Activated T-cell treated with anti-CD3 and anti-CD28 coated beads, Interleukin-2, amount 50 U/mL, for 48 hours (primary cell): ENCODE measurements at regions not wholly inside any gene's neighbourhood (a gene's known extent, or its start where the extent isn't known, plus 50 kb on each side); places are given as distances from the start of the nearest gene placed in this dataset.
"Not testable (repeated sequence)": the region's sequence is repeated elsewhere in the genome, so short reads cannot be mapped to it uniquely, and the experiment has no call there.

ENCODE experiments used
- DNase-seq, 2 experiments: peaks; one replicate each; pipeline ENCODE4 v3.0.0-alpha.2; 2020

DNA sequence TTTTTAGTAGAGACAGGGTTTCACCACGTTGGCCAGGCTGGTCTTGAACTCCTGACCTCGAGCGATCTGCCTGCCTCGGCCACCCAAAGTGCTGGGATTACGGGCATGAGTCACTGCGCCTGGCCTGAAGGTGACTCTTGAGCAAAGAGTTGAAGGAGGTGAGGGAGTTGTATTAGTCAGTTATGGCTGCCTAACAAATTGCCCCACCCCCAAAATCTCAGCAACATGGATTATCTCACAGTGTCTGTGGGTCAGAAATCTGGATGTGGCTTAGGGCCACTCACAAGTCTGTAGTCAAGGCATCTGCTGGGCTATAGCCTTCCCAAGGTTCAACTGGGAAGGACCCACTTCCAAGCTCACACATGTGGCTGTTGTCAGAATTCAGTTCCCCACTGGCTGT is 52.8 kb upstream of the ADGRE5 start:
- no peak for DNase-seq

DNA sequence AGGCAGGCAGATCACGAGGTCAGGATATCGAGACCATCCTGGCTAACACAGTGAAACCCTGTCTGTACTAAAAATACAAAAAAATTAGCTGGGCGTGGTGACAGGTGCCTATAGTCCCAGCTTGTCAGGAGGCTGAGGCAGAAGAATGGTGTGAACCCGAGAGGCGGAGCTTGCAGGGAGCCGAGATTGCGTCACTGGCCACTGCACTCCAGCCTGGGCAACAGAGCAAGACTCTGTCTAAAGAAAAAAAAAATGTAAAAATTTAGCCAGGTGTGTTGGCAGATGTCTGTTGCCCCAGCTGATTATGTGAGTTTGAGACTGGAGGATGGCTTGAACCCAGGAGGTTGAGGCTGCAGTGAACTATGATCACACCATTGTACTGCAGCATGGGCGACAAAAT is 54.2 kb upstream of the ADGRE5 start:
- DNase-seq = not testable (repeated sequence)

- no peak for DNase-seq
Measured at GRCh38 chr19:14325863-14326262, 55.4 kb upstream of the ADGRE5 start.

- DNase-seq = no peak
Measured at GRCh38 chr19:14325134-14325533, 56.1 kb upstream of the ADGRE5 start.

DNA sequence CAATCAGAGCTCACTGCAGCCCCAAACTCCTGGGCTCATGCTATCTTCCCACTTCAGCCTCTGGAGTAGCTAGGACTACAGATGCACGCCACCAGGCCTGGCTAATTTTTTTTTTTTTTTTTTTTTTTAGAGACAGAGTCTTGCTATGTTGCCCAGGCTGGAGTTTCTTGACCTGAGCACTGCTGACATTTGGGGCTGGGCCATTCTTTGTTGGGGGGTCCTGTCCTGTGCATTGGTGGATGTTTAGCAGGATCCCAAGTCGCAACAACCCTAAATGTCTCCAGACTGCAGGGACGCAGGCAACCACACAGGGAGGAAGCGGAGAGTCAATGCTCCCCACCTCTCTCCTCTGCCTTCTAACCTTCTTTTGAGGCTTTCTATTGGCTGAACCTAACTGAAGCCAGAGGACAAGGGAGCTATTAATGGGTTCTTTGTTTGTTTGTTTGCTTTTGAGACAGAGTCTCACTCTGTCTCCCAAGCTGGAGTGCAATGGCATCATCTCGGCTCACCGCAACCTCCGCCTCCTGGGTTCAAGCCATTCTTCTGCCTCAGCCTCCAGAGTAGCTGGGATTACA is 58.3 kb upstream of the ADGRE5 start:
- no peak for DNase-seq

DNA sequence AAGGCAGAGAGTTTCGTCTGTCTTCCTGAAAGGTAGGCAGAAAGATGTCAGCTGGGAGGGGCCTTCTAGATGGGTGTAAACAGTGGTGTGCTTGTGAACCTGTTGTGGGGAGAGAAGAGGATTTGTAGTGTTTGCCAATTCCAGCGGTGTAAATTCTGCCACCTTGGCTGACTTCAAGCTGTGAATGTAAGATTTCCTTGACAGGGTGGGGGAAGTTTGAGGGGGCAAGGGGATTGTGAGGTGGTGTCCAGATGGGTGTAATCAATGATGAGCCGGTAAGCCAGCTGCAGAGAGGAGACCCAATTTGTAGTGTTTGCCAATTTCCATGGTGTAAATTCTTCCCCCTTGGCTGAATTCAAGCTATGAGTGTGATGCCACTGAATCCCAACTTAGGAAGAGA is 61.0 kb upstream of the ADGRE5 start:
- no peak for DNase-seq

GRCh38 chr19:14319720-14320119 is 61.5 kb upstream of the ADGRE5 start:
- DNase-seq = not testable (repeated sequence)

DNA sequence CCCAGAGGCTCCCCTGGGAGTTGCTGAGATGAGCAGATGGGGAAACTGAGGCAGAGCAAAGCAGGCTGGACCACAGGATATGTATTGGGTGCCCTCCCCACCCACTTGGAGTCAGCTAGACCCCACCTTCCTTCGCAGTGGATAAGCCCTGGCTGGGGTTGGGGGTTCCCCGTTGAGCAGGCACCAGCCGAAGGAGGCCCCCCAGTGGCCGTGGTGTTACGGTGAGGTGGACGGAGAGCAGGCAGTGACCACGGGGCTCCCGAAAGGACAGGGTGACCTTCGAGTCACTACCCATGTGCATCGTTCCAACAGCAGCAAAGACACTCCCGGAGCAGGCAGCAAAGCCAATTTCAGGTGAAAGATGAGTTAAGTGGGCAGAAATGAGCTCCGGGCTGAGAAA is 62.4 kb upstream of the ADGRE5 start:
- DNase-seq = no peak

DNA sequence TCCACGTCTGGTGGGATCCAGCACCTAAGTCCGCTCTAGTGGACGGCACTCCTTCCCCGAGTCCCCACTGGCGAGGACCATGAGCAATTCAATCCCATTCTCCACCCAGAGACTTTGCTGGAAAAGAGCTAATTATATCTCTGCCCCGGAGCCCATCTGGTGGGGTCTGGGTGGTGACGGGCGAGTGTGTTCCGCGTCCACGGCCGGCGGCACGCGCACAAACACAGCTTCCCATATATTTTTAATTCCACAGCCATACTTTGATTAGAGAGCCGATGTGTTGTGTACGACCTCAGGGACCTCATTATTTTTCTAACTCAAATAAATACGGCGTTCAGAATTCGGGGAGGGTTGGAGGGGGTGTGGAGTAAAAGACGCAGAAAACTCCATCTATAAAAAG is 64.1 kb upstream of the ADGRE5 start:
- no peak for DNase-seq

- no peak for DNase-seq
Measured at GRCh38 chr19:14315433-14315832, 65.8 kb upstream of the ADGRE5 start.

GRCh38 chr19:14310055-14310454 is 71.2 kb upstream of the ADGRE5 start:
- no peak for DNase-seq

DNA sequence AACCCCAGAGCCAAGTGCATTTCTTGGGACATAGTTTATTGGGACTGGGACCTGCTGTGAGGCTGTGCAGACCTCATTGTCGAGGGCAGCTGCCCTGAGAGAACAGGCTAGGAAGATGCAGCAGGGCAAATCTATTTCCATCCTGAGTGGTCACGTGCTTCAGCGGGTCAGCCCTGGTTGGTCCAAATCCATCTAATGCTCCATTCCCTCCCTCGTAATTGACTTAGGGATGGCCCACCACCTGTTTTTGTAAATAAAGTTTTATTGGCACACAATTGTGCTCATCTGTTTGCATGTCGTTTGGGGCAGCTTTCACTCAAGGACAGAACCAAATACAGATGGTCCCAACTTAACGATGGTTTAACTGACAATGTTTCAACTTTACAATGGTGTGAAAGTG is 75.5 kb upstream of the ADGRE5 start:
- no peak for DNase-seq

DNA sequence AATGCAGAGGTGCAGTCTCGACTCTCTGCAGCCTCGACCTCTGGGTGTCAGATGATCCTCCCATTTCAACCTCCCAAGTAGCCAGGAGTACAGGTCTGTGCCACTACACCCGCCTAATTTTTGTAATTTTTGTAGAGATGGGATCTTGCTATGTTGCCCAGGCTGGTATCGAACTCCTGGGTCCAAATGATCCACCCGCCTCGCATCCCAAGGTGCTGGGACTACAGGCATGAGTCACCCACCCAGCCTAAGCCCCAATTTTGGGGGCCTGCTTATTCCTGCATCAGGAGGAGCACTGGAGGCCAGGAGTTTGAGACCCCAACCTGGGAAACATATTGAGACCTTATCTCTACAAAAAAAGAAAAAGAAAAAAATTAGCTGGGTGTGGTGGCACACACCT is 80.1 kb upstream of the ADGRE5 start:
- DNase-seq = no peak

GRCh38 chr19:14300303-14300702 is 80.9 kb upstream of the ADGRE5 start:
- DNase-seq = no peak

DNA sequence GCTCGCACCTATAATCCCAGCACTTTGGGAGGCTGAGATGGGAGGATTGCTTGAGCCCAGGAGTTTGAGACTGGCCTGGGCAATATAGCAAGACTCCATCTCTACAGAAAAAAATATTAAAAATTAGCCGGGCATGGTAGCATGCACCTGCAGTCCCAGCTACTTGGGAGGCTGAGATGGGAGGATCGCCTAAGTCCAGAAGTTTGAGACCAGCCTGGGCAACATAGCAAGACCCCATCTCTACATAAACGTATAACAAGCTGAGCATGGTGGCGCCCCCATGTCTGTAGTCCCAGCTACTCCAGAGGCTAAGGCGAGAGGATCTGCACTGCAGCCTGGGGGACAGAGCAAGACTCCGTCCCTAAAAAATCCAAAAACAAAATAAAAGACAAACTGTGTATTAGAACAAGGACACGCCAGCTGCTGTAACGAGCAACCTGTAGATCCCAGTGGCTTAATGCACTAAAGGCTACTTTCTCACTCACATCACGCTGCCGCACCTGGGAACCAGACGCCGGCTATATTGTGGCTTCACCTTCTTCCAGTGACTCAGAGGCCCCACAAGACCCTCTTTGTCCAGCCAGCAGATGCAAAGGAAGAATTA is 81.9 kb upstream of the ADGRE5 start:
- DNase-seq = not testable (repeated sequence)

GRCh38 chr19:14297883-14298576 is 83.2 kb upstream of the ADGRE5 start:
- DNase-seq = not testable (repeated sequence)

DNA sequence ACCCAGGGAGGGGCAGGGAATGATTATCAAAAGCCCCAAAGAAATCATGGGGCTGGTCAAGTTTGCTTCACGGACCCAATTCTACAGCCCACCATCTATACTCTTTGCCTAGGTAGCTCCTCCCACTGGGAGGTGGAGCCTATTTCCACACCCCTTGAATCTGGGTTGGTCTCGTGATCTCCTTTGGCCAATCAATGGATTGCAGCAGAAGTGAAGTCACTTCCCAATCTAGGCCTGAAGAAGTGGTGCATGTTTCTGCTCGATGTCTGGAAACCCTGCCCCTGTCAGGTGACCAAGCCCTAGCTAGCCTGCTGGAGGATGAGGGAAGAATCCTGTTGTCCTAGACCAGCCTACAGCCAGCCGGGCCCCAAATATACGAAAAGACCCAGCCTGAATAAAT is 86.3 kb upstream of the ADGRE5 start:
- peak; percentile 61 to 70 for DNase-seq

DNA sequence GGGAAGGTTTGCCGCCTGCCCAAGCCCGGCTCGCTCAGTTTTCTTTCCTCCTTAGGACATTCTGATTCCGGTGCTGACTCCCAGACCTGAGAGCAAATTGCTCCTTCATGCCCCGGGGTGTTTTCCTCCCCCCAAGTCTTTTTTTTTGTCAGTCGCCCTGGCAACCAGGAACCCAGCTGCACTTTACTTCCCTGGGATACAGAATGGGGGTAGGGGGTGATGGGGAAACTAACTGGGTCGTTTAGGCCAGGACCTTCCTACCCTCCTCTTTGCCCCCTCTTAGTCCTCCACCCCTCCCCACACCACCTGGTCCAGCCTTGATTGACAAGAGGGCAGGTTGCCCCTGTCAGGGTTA is 87.5 kb upstream of the ADGRE5 start:
- DNase-seq = not testable (repeated sequence)

DNA sequence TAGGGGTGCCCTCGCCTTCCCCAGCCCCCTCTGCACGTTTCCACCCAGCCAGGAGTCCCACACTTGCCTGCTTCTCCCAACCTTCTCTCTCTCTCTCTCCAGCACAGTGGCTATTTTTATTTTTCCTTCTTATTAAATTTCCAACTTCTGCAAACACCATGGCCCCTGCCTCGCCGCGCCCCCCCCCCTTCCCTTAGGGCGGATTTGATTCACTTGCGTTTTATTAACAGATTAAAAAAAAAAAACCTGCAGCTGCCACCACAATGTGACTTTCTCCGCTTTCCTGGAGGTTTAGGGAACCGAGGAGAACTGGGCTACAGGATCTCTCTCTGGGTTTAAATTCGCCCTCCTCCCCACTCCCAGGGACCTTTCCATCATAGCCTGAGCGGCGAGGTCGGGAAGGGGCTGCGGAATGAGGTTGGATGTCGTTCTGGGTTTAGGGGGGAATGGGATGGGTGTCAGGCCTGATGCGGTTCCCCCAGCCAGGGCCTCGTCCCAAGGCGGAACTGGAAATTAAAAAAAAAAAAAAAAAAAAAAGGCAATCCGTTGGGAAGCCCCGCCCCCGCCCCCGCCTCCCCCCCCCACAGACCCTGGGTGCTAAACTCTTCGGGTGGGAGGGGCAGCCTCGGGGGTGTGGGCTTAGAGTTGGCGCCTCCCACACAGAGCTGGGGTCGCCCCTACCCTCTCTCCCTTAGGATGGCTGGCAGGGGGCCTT is 87.3 kb upstream of the ADGRL1 start:
- not testable (repeated sequence) for DNase-seq

DNA sequence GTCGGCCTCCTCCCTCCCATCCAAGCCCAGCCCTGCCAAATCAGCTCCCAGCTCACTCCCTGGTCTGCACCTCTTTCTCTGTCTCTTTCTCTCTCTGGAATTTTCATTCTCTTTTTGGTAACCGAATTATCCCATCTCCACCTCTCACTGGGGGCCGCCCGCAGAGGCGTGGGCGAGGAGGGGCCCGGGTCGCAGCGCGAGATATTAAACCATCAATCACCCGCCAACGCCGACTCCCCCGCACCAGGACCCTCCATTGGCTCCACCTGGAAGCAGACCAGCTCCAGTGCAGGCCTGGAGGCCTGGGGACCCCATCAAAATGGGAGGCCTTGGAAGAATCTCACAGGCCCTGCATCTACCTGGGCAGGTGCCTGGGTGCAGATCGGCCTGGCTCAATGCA is 83.8 kb upstream of the ADGRL1 start:
- DNase-seq = not testable (repeated sequence)

DNA sequence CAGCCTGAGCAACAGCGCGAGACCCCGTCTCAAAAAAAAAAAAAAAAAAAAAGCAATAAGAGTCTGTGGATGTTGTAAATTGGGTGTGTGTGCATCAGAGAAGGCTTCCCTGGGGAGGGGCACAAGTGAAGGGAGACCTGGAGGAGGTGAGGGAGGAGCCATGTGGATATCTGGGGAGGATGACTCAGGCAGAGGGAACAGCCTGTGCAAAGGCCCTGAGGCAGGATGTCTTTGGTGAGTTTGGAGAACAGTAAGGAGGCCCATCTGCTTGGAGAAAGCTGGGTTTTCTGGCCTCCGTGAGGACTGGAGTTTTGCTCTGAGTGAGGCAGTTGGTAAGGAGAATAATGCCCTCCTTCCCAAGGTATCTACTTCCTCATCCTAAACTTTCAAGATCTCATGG is 81.9 kb upstream of the ADGRL1 start:
- DNase-seq = not testable (repeated sequence)

DNA sequence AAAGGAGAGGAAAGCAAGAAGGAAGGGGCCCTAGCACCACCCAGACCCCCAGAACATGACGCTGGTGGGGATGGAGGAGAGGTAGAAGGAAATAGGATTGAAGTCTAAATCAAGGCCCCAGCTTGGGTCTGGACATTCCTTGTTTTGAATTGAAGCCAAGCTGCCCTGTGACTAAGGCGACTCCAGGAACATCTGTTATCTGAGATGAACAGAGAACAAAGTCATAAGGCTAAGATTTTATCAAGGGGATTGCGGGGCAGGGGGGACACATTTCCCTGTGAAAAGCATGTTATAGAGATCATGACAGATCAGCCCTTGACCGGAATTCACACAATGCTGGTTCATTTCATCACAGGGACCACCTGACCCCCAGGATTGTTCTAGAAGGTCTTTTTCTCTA is 80.6 kb upstream of the ADGRL1 start:
- not testable (repeated sequence) for DNase-seq

- DNase-seq = not testable (repeated sequence)
Measured at GRCh38 chr19:14285726-14286125, 79.8 kb upstream of the ADGRL1 start.
